ENCODE measurements at regions not wholly inside any gene's neighbourhood (a gene's known extent, or its start where the extent isn't known, plus 50 kb on each side); places are given as distances from the start of the nearest gene placed in this dataset.

- Histone ChIP-seq H3K27ac (ENCODE audit: low read depth) (no peak overlapping the region), H3K4me1 (ENCODE audit: insufficient read depth) (peaks cover 48% of the 10 kb centered on the region), H4K20me1 (replicated peaks; ENCODE audit: insufficient read depth) (no peaks in the 10 kb centered on the region), H3K4me3 (no peak overlapping the region), H3K9me2 (ENCODE audit: insufficient read depth) (no peaks in the 10 kb centered on the region), H3K36me3 (ENCODE audit: insufficient read depth) (no peaks in the 10 kb centered on the region), H3K27me3 (ENCODE audit: insufficient read depth) (peaks cover 33% of the 10 kb centered on the region), H3F3A (replicated peaks; ENCODE audit: low read depth) (no peaks in the 10 kb centered on the region), H3K79me2 (replicated peaks; ENCODE audit: insufficient read depth) (no peaks in the 10 kb centered on the region), H2AFZ (no peak overlapping the region), H3K4me2 (0 out of 2 replicates have a peak overlapping the region, but pooled peaks have one; percentile 16)
- H3K27me3 Mint-ChIP-seq (ENCODE audit: insufficient read depth, low read depth, poor library complexity) = peaks cover 18% of the 10 kb centered on the region
- H3K27ac Mint-ChIP-seq = no peak overlapping the region
- DNase-seq (ENCODE audit: low spot score) = no peak
- H3K4me1 Mint-ChIP-seq = peaks cover 51% of the 10 kb centered on the region
- no peaks in the 10 kb centered on the region for H3K9me3 Mint-ChIP-seq
- ATAC-seq = peak; percentile 15
- H3K36me3 Mint-ChIP-seq (ENCODE audit: low read depth) = no peaks in the 10 kb centered on the region
- TF ChIP-seq CTCF (conservative IDR thresholded peaks at IDR 0.05; ENCODE audit: low read depth in 2 of 2) (no peak), STAT1 (IDR thresholded peaks at IDR 0.05; ENCODE audit: unreplicated experiment) (no peak), EZH2phosphoT487 (IDR thresholded peaks at IDR 0.05; ENCODE audit: unreplicated experiment) (no peak), NANOG (IDR thresholded peaks at IDR 0.05; ENCODE audit: borderline replicate concordance) (no peak), REST (IDR thresholded peaks at IDR 0.05; ENCODE audit: unreplicated experiment) (no peak), JUNB (IDR thresholded peaks at IDR 0.05; ENCODE audit: unreplicated experiment) (no peak), POLR2AphosphoS5 (IDR thresholded peaks at IDR 0.05; ENCODE audit: low read depth) (no peak), CREB1 (CRISPR knock-in tag; IDR thresholded peaks at IDR 0.05; ENCODE audit: low read depth) (no peak), ZNF331 (CRISPR knock-in tag; IDR thresholded peaks at IDR 0.05; ENCODE audit: low read depth) (no peak), EZH2 (IDR thresholded peaks at IDR 0.05; ENCODE audit: low read depth, unreplicated experiment) (no peak), ZNF462 (CRISPR knock-in tag; IDR thresholded peaks at IDR 0.05) (no peak), ETS1 (IDR thresholded peaks at IDR 0.05) (no peak), ZNF114 (CRISPR knock-in tag; IDR thresholded peaks at IDR 0.05) (no peak)
- no peak overlapping the region for H3K4me3 Mint-ChIP-seq
Measured at GRCh38 chr4:84384801-84385200, 114.3 kb downstream of the NKX6-1 start.

Measured in GM23338 (cell line).